ENCODE measurements at regions not wholly inside any gene's neighbourhood (a gene's known extent, or its start where the extent isn't known, plus 50 kb on each side); places are given as distances from the start of the nearest gene placed in this dataset.

DNA sequence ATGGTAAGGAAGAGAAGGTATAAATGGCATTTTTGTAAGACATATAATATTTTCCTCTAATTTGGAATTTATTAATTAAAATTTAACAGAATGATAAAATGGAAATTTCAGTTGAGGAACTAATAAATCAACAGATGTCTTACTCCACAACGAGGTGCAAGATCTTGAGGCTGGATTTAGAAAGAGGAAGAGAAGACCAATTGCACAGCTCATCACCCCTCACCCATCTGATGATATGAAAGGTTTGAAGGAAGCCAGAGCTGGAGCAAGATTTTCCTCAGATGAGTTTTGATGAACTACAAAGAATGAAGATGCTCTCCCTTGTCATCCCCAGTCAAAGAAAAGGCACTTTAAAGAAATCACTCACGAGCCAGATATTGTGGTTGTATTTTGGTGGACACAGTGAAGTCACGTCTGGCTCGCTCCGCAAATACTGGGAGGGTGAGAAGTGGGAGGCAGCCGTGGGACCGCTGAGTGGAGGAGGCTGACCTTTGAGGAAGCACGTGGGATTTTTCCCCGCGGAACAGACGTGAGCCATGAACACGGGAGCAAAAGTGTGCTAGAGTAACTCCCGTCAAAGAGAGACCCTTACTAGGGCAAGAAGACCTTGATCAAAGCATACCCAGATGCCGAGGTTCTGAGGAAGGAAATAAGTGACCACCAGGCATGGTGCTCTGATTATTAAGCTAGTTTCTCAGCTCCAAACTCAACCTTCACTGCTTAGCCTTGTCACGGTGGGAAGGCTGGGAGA is 511.4 kb downstream of the RNF144A start:
- no peaks in the 10 kb centered on the region for H3K36me3 ChIP-seq (ENCODE audit: insufficient read depth, low read length)

DNA sequence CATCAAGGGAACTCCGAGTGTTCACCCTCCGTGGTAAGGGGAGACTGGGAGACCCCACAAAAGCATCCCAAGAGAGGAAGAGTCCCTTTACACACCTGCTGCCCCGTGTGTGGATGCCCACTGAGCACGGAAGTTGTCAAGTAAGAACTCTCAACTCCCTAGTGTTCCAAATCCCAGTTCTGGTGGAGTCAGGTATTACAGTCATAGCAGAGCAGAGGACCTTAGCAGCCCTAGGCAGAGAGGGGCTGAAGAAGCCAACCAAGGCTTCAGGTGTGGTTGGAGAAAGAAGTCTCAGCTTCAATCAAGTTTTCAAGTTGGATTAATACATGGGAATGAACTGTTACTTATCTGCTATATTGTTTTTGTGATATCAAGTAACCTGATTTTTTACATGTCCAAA is 512.5 kb downstream of the RNF144A start:
- H3K4me1 ChIP-seq (ENCODE audit: insufficient read depth, low read length, poor library complexity, severe bottlenecking), result no peaks in the 10 kb centered on the region
- no peak overlapping the region for H3K4me3 ChIP-seq (ENCODE audit: low read length, poor library complexity, severe bottlenecking)
- no peaks in the 10 kb centered on the region for H3F3A ChIP-seq (ENCODE audit: low read depth)
- H2AFZ ChIP-seq (ENCODE audit: low read length), result no peak overlapping the region
- TF ChIP-seq, protein P1, sequence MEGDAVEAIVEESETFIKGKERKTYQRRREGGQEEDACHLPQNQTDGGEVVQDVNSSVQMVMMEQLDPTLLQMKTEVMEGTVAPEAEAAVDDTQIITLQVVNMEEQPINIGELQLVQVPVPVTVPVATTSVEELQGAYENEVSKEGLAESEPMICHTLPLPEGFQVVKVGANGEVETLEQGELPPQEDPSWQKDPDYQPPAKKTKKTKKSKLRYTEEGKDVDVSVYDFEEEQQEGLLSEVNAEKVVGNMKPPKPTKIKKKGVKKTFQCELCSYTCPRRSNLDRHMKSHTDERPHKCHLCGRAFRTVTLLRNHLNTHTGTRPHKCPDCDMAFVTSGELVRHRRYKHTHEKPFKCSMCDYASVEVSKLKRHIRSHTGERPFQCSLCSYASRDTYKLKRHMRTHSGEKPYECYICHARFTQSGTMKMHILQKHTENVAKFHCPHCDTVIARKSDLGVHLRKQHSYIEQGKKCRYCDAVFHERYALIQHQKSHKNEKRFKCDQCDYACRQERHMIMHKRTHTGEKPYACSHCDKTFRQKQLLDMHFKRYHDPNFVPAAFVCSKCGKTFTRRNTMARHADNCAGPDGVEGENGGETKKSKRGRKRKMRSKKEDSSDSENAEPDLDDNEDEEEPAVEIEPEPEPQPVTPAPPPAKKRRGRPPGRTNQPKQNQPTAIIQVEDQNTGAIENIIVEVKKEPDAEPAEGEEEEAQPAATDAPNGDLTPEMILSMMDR (conservative IDR thresholded peaks at IDR 0.05; ENCODE audit: low read length), result no peak
- no peak for TF ChIP-seq EZH2phosphoT487 (IDR thresholded peaks at IDR 0.05; ENCODE audit: borderline replicate concordance)
- no peak overlapping the region for H3K9ac ChIP-seq (ENCODE audit: low read depth, low read length, poor library complexity, severe bottlenecking)
- H3K36me3 ChIP-seq (ENCODE audit: insufficient read depth, low read length), result no peaks in the 10 kb centered on the region
- no peaks in the 10 kb centered on the region for H3K27me3 ChIP-seq (ENCODE audit: insufficient read depth, low read length, poor library complexity, severe bottlenecking)
- no peaks in the 10 kb centered on the region for H3K9me2 ChIP-seq (replicated peaks; ENCODE audit: low read depth, low read length)
- H3K4me2 ChIP-seq (ENCODE audit: low read depth, low read length, poor library complexity, severe bottlenecking), result no peak overlapping the region
- no peaks in the 10 kb centered on the region for H4K20me1 ChIP-seq (ENCODE audit: insufficient read depth, low read length, poor library complexity, severe bottlenecking)
- no peaks in the 10 kb centered on the region for H3K79me2 ChIP-seq (ENCODE audit: insufficient read depth, low read length)
- no peaks in the 10 kb centered on the region; the same call in 1 of the 2 replicates for H3K9me3 ChIP-seq (ENCODE audit: insufficient read depth, low read depth, low read length)

More for the DNA sequence above, 511.4 kb downstream of the RNF144A start:
- no peaks in the 10 kb centered on the region for H3K79me2 ChIP-seq (ENCODE audit: insufficient read depth, low read length)
- TF ChIP-seq, protein P1 (conservative IDR thresholded peaks at IDR 0.05; ENCODE audit: low read length), result no peak
- no peak for TF ChIP-seq EZH2phosphoT487 (IDR thresholded peaks at IDR 0.05; ENCODE audit: borderline replicate concordance)
- H4K20me1 ChIP-seq (ENCODE audit: insufficient read depth, low read length, poor library complexity, severe bottlenecking), result no peaks in the 10 kb centered on the region
- no peaks in the 10 kb centered on the region for H3K4me1 ChIP-seq (ENCODE audit: insufficient read depth, low read length, poor library complexity, severe bottlenecking)
- no peaks in the 10 kb centered on the region for H3F3A ChIP-seq (ENCODE audit: low read depth)
- no peak overlapping the region for H2AFZ ChIP-seq (ENCODE audit: low read length)
- H3K9ac ChIP-seq (ENCODE audit: low read depth, low read length, poor library complexity, severe bottlenecking), result no peak overlapping the region
- no peak overlapping the region for H3K4me3 ChIP-seq (ENCODE audit: low read length, poor library complexity, severe bottlenecking)
- H3K9me3 ChIP-seq (ENCODE audit: insufficient read depth, low read depth, low read length), result no peaks in the 10 kb centered on the region; the same call in 1 of the 2 replicates
- H3K9me2 ChIP-seq (replicated peaks; ENCODE audit: low read depth, low read length), result no peaks in the 10 kb centered on the region
- no peaks in the 10 kb centered on the region for H3K27me3 ChIP-seq (ENCODE audit: insufficient read depth, low read length, poor library complexity, severe bottlenecking)
- no peak overlapping the region for H3K4me2 ChIP-seq (ENCODE audit: low read depth, low read length, poor library complexity, severe bottlenecking)

DNA sequence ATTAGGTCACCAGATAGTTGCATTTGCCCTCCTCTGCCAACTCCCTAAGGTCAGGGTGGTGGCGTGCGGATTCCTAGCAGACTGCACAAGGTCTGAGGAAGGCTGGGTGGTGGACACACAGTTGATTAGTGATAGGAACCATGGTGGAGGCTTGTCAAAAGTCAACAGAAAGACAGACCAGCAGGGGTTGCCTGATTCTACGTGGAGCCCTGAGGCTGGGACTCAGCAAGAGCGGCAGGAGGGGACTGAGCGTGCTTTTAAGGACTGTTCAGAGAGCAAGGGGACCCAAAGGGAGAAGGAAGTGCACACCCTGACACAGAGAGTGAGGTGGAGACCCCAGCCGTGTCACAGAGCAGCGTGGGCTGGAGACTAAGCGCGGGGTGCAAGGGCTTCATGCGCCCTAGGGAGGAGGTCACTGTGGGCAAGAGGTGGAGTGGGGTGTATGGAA is 513.2 kb downstream of the RNF144A start:
- H3K9ac ChIP-seq (ENCODE audit: low read depth, low read length, poor library complexity, severe bottlenecking), result no peak overlapping the region
- H3F3A ChIP-seq (ENCODE audit: low read depth), result no peaks in the 10 kb centered on the region
- no peaks in the 10 kb centered on the region for H3K9me2 ChIP-seq (replicated peaks; ENCODE audit: low read depth, low read length)
- no peaks in the 10 kb centered on the region for H3K4me1 ChIP-seq (ENCODE audit: insufficient read depth, low read length, poor library complexity, severe bottlenecking)
- TF ChIP-seq EZH2phosphoT487 (IDR thresholded peaks at IDR 0.05; ENCODE audit: borderline replicate concordance), result no peak
- TF ChIP-seq, protein P1 (conservative IDR thresholded peaks at IDR 0.05; ENCODE audit: low read length), result no peak
- no peak overlapping the region for H3K4me3 ChIP-seq (ENCODE audit: low read length, poor library complexity, severe bottlenecking)
- H3K9me3 ChIP-seq (ENCODE audit: insufficient read depth, low read depth, low read length), result no peaks in the 10 kb centered on the region; the same call in 1 of the 2 replicates
- no peak overlapping the region for H3K4me2 ChIP-seq (ENCODE audit: low read depth, low read length, poor library complexity, severe bottlenecking)
- no peaks in the 10 kb centered on the region for H3K36me3 ChIP-seq (ENCODE audit: insufficient read depth, low read length)
- H4K20me1 ChIP-seq (ENCODE audit: insufficient read depth, low read length, poor library complexity, severe bottlenecking), result no peaks in the 10 kb centered on the region
- H2AFZ ChIP-seq (ENCODE audit: low read length), result no peak overlapping the region
- H3K27me3 ChIP-seq (ENCODE audit: insufficient read depth, low read length, poor library complexity, severe bottlenecking), result no peaks in the 10 kb centered on the region
- H3K79me2 ChIP-seq (ENCODE audit: insufficient read depth, low read length), result no peaks in the 10 kb centered on the region

Data from Loucy (cell line).